ENCODE measurements at regions not wholly inside any gene's neighbourhood (a gene's known extent, or its start where the extent isn't known, plus 50 kb on each side); places are given as distances from the start of the nearest gene placed in this dataset.

- no peak for TF ChIP-seq POLR2AphosphoS5 (IDR thresholded peaks at IDR 0.05)
- TF ChIP-seq CTCF (IDR thresholded peaks at IDR 0.05) = no peak
- TF ChIP-seq EP300 (IDR thresholded peaks at IDR 0.05) = no peak
Observed at GRCh38 chr7:81533426-81533825, 236.4 kb downstream of the HGF start.

All from esophagus muscularis mucosa (tissue), 4 donors.